Brain microvascular endothelial cell (primary cell): ENCODE measurements at regions not wholly inside any gene's neighbourhood (a gene's known extent, or its start where the extent isn't known, plus 50 kb on each side); places are given as distances from the start of the nearest gene placed in this dataset.

Experiments used
- DNase-seq: peaks from one replicate; pipeline ENCODE4 v3.0.0-alpha.2; 2020
- H3K27ac ChIP-seq: fragments of 250-450 bp; sonication (Bioruptor Pico); 2 replicates; pipeline ENCODE4 v1.5.1; 2020; ENCODE audit warnings: mild to moderate bottlenecking, moderate library complexity
- H3K27me3 ChIP-seq: fragments of 250-450 bp; sonication (Bioruptor Pico); replicated peaks from 2 replicates; pipeline ENCODE4 v1.5.1; 2020; ENCODE audit warnings: mild to moderate bottlenecking
- H3K36me3 ChIP-seq: fragments of 250-450 bp; sonication (Bioruptor Pico); replicated peaks from 2 replicates; pipeline ENCODE4 v1.5.1; 2020; ENCODE audit warnings: mild to moderate bottlenecking
- H3K4me3 ChIP-seq: 2 replicates; pipeline ENCODE4 v1.5.1; 2011; ENCODE audit warnings: low read depth, mild to moderate bottlenecking, control low read depth, low read length, moderate library complexity
- in situ Hi-C: cut with HindIII; loops from 2 replicates; pipeline ENCODE4 v1.10.0; 2017; ENCODE audit warnings: low sequenced_read_pairs, low pct_ligation_motif_present
- TF ChIP-seq, protein P1 (sequence below): IDR thresholded peaks from 2 replicates; pipeline ENCODE4 v1.5.1; 2011; ENCODE audit warnings: low read depth, mild to moderate bottlenecking, moderate library complexity, low read length, control low read depth, inconsistent platforms; ENCODE audit errors: missing control alignments

DNA sequence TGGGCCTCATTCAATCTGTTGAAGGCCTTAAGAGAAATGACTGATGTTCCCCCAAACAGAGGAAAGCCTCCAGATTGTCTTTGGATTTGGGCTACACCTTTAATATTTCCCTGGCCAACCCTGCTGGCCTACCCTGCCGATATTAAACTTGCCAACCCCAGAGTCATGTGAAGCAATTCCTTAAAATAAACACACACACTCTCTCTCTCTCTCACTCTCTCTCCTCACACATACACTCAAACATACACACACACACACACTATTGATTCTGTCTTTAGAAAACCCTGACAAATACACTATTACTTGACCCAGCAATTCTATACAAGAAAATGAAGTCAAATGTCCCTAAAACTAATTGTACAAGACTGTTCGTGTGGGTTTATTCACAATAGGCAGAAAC is 109.9 kb upstream of the ST8SIA2 start:
- H3K27me3 ChIP-seq = no peaks in the 10 kb centered on the region
- no peak overlapping the region for H3K4me3 ChIP-seq
- DNase-seq = no peak
- no peak overlapping the region for H3K27ac ChIP-seq
- in situ Hi-C loops = no loop called here
- TF ChIP-seq, protein P1, sequence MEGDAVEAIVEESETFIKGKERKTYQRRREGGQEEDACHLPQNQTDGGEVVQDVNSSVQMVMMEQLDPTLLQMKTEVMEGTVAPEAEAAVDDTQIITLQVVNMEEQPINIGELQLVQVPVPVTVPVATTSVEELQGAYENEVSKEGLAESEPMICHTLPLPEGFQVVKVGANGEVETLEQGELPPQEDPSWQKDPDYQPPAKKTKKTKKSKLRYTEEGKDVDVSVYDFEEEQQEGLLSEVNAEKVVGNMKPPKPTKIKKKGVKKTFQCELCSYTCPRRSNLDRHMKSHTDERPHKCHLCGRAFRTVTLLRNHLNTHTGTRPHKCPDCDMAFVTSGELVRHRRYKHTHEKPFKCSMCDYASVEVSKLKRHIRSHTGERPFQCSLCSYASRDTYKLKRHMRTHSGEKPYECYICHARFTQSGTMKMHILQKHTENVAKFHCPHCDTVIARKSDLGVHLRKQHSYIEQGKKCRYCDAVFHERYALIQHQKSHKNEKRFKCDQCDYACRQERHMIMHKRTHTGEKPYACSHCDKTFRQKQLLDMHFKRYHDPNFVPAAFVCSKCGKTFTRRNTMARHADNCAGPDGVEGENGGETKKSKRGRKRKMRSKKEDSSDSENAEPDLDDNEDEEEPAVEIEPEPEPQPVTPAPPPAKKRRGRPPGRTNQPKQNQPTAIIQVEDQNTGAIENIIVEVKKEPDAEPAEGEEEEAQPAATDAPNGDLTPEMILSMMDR = no peak
- H3K36me3 ChIP-seq = no peaks in the 10 kb centered on the region

DNA sequence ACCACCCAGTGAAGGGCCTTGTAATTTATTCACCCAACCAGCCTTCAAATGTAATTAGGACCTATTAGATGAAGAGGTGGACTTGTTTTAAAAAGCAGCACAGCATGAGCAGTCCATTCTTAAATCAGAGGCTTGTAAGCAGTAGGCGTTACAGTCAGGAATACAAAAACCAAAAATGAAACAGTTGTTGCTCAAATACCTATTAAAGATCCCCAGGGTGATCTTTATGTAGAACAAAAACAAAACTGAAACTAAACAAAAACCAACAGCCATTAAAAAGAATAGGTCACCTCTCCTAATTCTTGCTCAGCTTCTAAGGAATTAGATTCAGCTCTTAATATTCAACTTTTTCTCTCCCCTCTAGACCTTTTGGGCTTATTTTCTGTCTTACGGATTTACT is 104.9 kb upstream of the ST8SIA2 start:
- in situ Hi-C loops = no loop called here
- no peak overlapping the region for H3K27ac ChIP-seq
- H3K36me3 ChIP-seq = no peaks in the 10 kb centered on the region
- TF ChIP-seq, protein P1 = no peak
- H3K4me3 ChIP-seq = no peak overlapping the region
- DNase-seq = no peak
- no peaks in the 10 kb centered on the region for H3K27me3 ChIP-seq

DNA sequence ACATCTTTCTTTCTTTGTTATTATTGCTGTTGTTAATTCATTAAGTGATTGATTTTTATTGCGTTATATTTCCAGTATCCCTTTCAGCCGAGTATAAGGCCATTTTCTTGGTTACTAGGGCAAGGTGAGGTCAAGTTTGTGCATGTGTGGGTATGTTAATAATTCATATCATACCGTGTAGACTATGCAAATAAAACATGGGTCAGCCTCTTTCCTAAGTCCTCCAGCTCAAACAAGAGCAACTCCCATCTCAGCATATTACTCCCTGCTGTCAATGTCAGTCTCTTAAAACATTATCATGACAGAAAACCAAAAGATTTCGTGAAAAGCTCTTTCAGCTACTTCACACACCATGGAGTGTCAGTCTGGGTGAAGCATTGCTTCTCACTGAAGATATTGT is 103.9 kb upstream of the ST8SIA2 start:
- no peak for DNase-seq
- Histone ChIP-seq H3K27ac (no peak overlapping the region), H3K27me3 (no peaks in the 10 kb centered on the region), H3K4me3 (no peak overlapping the region), H3K36me3 (no peaks in the 10 kb centered on the region)
- TF ChIP-seq, protein P1 = no peak
- in situ Hi-C loops = no loop called here

DNA sequence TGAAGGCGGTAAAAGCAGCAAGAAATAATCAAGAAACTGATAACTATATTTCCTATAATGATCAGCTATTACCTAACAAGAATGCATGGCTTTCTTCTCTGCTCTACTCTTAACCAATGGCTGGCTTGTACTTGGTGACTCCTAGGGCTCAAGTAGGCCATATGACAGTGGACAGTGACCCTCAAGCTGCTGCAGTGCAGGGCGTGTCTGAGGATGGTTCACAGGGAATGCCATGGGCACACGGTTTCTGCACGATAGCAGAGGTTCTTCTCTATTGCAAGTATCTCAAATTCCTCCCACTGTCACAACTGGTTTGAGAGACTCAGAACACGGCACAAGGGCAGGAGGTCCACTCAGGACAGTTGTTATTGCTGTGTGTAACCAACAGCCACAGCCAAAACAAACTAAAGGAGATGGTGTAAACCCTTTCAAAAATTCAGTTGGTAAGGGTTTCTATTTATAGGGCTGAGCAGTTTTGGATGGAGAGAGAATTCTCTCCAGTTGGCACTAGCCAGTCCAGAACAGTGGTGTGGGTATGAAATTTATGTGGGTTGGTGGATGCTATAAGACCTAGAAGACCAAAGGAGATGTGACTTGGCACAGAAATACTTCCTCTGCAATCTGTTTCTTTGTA is 103.2 kb upstream of the ST8SIA2 start:
- in situ Hi-C loops = no loop called here
- no peaks in the 10 kb centered on the region for H3K36me3 ChIP-seq
- DNase-seq = no peak
- H3K4me3 ChIP-seq = no peak overlapping the region
- no peak overlapping the region for H3K27ac ChIP-seq
- H3K27me3 ChIP-seq = no peaks in the 10 kb centered on the region
- TF ChIP-seq, protein P1 = no peak

DNA sequence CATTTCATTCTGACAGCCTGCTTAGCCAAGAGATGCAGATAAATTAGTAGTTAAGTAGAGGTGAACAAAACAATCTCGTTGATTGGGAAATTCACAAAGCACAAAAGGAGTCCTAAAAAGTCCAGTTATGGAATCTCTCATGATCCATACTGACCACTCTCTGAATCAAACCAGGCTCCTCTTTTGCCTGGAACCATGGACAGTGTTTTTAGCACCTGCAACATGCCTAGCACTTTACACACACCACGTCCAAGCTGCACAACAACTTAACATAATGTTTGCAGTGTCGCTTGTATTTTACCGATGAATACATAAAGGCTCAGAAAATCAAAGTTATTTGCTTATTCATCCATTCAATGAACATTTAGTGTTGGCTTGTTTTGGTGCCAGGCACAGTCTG is 101.8 kb upstream of the ST8SIA2 start:
- TF ChIP-seq, protein P1 = no peak
- in situ Hi-C loops = no loop called here
- no peak for DNase-seq
- Histone ChIP-seq H3K36me3 (no peaks in the 10 kb centered on the region), H3K27ac (no peak overlapping the region), H3K4me3 (no peak overlapping the region), H3K27me3 (no peaks in the 10 kb centered on the region)

- no peaks in the 10 kb centered on the region for H3K36me3 ChIP-seq
- no peak for DNase-seq
- TF ChIP-seq, protein P1 = no peak
- H3K4me3 ChIP-seq = no peak overlapping the region
- no peak overlapping the region for H3K27ac ChIP-seq
- H3K27me3 ChIP-seq = no peaks in the 10 kb centered on the region
- in situ Hi-C loops = no loop called here
Measured at GRCh38 chr15:92294759-92295158, 98.9 kb upstream of the ST8SIA2 start.
